Activated gamma-delta T cell treated with anti-CD3 and anti-CD28 coated beads, Interleukin-2, amount 50 U/mL, for 16 hours (primary cell): ENCODE measurements at regions not wholly inside any gene's neighbourhood (a gene's known extent, or its start where the extent isn't known, plus 50 kb on each side); places are given as distances from the start of the nearest gene placed in this dataset.

Experiments used
- DNase-seq: peaks from one replicate; pipeline ENCODE4 v3.0.0-alpha.2; 2020; ENCODE audit warnings: low read depth

- no peak for DNase-seq
Measured at GRCh38 chr5:61965069-61965468, 340.9 kb upstream of the KIF2A start.

- DNase-seq = no peak
Measured at GRCh38 chr5:61965490-61965889, 340.5 kb upstream of the KIF2A start.

- no peak for DNase-seq
Measured at GRCh38 chr5:61966296-61966955, 339.6 kb upstream of the KIF2A start.

GRCh38 chr5:61966997-61967396 lies 339.0 kb upstream of the KIF2A start:
- DNase-seq = no peak

GRCh38 chr5:61967681-61968080 lies 338.3 kb upstream of the KIF2A start:
- DNase-seq = no peak

GRCh38 chr5:61969347-61969746 lies 336.7 kb upstream of the KIF2A start:
- no peak for DNase-seq

GRCh38 chr5:61969755-61970154 lies 336.3 kb upstream of the KIF2A start:
- no peak for DNase-seq

GRCh38 chr5:61970218-61970617 lies 335.8 kb upstream of the KIF2A start:
- DNase-seq = no peak

GRCh38 chr5:61974680-61975079 lies 331.3 kb upstream of the KIF2A start:
- no peak for DNase-seq

- no peak for DNase-seq
Measured at GRCh38 chr5:61981886-61982285, 324.1 kb upstream of the KIF2A start.

GRCh38 chr5:61991430-61991829 lies 314.6 kb upstream of the KIF2A start:
- DNase-seq = no peak

- DNase-seq = no peak
Measured at GRCh38 chr5:61991866-61992265, 314.1 kb upstream of the KIF2A start.

GRCh38 chr5:61993295-61993927 lies 312.6 kb upstream of the KIF2A start:
- no peak for DNase-seq

- no peak for DNase-seq
Measured at GRCh38 chr5:61994171-61994570, 311.8 kb upstream of the KIF2A start.

GRCh38 chr5:61995486-61995885 lies 310.5 kb upstream of the KIF2A start:
- no peak for DNase-seq

GRCh38 chr5:61999371-61999770 lies 306.6 kb upstream of the KIF2A start:
- no peak for DNase-seq

GRCh38 chr5:62000646-62001045 lies 305.4 kb upstream of the KIF2A start:
- no peak for DNase-seq

- DNase-seq = no peak
Measured at GRCh38 chr5:62001640-62002039, 304.4 kb upstream of the KIF2A start.

- DNase-seq = no peak
Measured at GRCh38 chr5:62002436-62002835, 303.6 kb upstream of the KIF2A start.

GRCh38 chr5:62005551-62005950 lies 300.5 kb upstream of the KIF2A start:
- DNase-seq = no peak

- no peak for DNase-seq
Measured at GRCh38 chr5:62007457-62007856, 298.5 kb upstream of the KIF2A start.

- no peak for DNase-seq
Measured at GRCh38 chr5:62011089-62011664, 294.8 kb upstream of the KIF2A start.

GRCh38 chr5:62017092-62017491 lies 288.9 kb upstream of the KIF2A start:
- DNase-seq = no peak

GRCh38 chr5:62029303-62029702 lies 276.7 kb upstream of the KIF2A start:
- no peak for DNase-seq
